HepG2 (cell line): ENCODE measurements at regions not wholly inside any gene's neighbourhood (a gene's known extent, or its start where the extent isn't known, plus 50 kb on each side); places are given as distances from the start of the nearest gene placed in this dataset.

ENCODE experiments used
- ATAC-seq: fragments of 200-7000 bp; cut with Tn5 transposase; 3 replicates; pipeline ENCODE4 v1.9.1; 2020; ENCODE audit warnings: mild to moderate bottlenecking, moderate library complexity
- BruUV-seq: library from RNA; stranded (reverse); fragments of 400-500 nt; replicated peaks from 2 replicates; lab custom pipeline; 2021; lab: Mats Ljungman, UMichigan
- CTCF ChIA-PET: fragments of 300-600 bp; formaldehyde crosslinking; extraction: SDS; loops from one replicate; lab custom pipeline; 2021; ENCODE audit warnings: low total read pairs, inconsistent platforms, low intra/inter-chr PET ratio; lab: Yijun Ruan, JAX
- POLR2A ChIA-PET: fragments of 350-600 bp; sonication (Branson Sonifier 250); formaldehyde crosslinking; loops from one replicate; lab custom pipeline; 2020; ENCODE audit warnings: antibody characterized with exemption, inconsistent platforms; lab: Yijun Ruan, JAX
- DNase-seq: peaks from one replicate; pipeline ENCODE4 v3.0.0-alpha.2; 2015; ENCODE audit warnings: low spot score
- FAIRE-seq: peaks from 3 replicates; lab custom pipeline; 2011; peaks lifted over from hg19 to GRCh38; lab: Jason Lieb, UNC
- H2AFZ ChIP-seq: one replicate; pipeline ENCODE4 v1.6.1; 2011; ENCODE audit warnings: low read length, inconsistent platforms
- H3K27ac ChIP-seq: fragments of 300-600 bp; 3 replicates; pipeline ENCODE4 v1.8.0; 2011; ENCODE audit warnings: mixed run types, mild to moderate bottlenecking, mixed read lengths, low read length, inconsistent platforms; ENCODE audit not compliant: insufficient read depth; ENCODE audit errors: extremely low read length
- H3K27me3 ChIP-seq, 2 experiments: fragments of 200-600 bp in 1 of 2; 2 replicates in 1 of 2; 3 replicates in 1 of 2; pipeline versions ENCODE4 v1.6.0 to v1.8.0; 2011; ENCODE audit warnings: low read length in 2 of 2, mild to moderate bottlenecking in 2 of 2, moderate library complexity in 2 of 2, inconsistent platforms in 1 of 2; ENCODE audit not compliant: insufficient read depth in 2 of 2, control insufficient read depth in 1 of 2
- H3K36me3 ChIP-seq, 2 experiments: fragments of 200-600 bp in 1 of 2; replicated peaks in 1 of 2; 2 replicates in 1 of 2; 3 replicates in 1 of 2; pipeline versions ENCODE4 v1.5.1 to v1.8.0; 2011; ENCODE audit warnings: low read length in 2 of 2, inconsistent platforms in 1 of 2; ENCODE audit not compliant: insufficient read depth in 2 of 2, control insufficient read depth in 1 of 2
- H3K4me1 ChIP-seq: 2 replicates; pipeline ENCODE4 v1.5.1; 2012; ENCODE audit warnings: low read length, inconsistent platforms; ENCODE audit not compliant: insufficient read depth
- H3K4me2 ChIP-seq: 2 replicates; pipeline ENCODE4 v1.6.0; 2011; ENCODE audit warnings: low read depth, low read length, inconsistent platforms
- H3K4me3 ChIP-seq, 3 experiments: fragments of 200-600 bp in 1 of 3; sonication (generic), shearing (Covaris generic) in 1 of 3; replicated peaks in 1 of 3; 2 replicates each; pipeline ENCODE4 v1.5.1; 2011 to 2016; ENCODE audit warnings: low read length in 3 of 3, inconsistent platforms in 2 of 3, low read depth in 2 of 3, mild to moderate bottlenecking in 2 of 3, control low read depth in 1 of 3, mixed read lengths in 1 of 3; ENCODE audit not compliant: insufficient read depth in 1 of 3
- H3K79me2 ChIP-seq: one replicate; pipeline ENCODE4 v1.6.1; 2011; ENCODE audit warnings: low read length, inconsistent platforms; ENCODE audit not compliant: insufficient read depth
- H3K9ac ChIP-seq: 2 replicates; pipeline ENCODE4 v1.6.0; 2011; ENCODE audit warnings: mild to moderate bottlenecking, low read depth, low read length, inconsistent platforms; ENCODE audit not compliant: insufficient read depth
- H3K9me3 ChIP-seq: 2 replicates; pipeline ENCODE4 v1.5.1; 2012; ENCODE audit warnings: mild to moderate bottlenecking, low read length
- H4K20me1 ChIP-seq: 2 replicates; pipeline ENCODE4 v1.6.0; 2011; ENCODE audit warnings: inconsistent platforms, mild to moderate bottlenecking, low read length, moderate library complexity; ENCODE audit not compliant: insufficient read depth
- BCL3 ChIP-seq: sonication (generic); formaldehyde crosslinking; IDR thresholded peaks from 2 replicates; pipeline ENCODE4 v1.5.1; 2020; ENCODE audit warnings: mild to moderate bottlenecking, missing genetic modification reagents, moderate library complexity
- CCDC6 ChIP-seq: sonication (generic); formaldehyde crosslinking; IDR thresholded peaks from 2 replicates; pipeline ENCODE4 v1.8.1; 2022; ENCODE audit warnings: mild to moderate bottlenecking, missing genetic modification reagents, moderate library complexity
- HMG20B ChIP-seq: conservative IDR thresholded peaks from 2 replicates; pipeline ENCODE4 v1.6.1; 2016; ENCODE audit warnings: missing genetic modification reagents, missing compliant biosample characterization
- RCOR2 ChIP-seq: IDR thresholded peaks from 2 replicates; pipeline ENCODE4 v1.6.1; 2016; ENCODE audit warnings: missing biosample characterization, missing genetic modification reagents
- TMF1 ChIP-seq: sonication (generic); formaldehyde crosslinking; IDR thresholded peaks from 2 replicates; pipeline ENCODE4 v1.8.1; 2022; ENCODE audit warnings: low read depth, missing genetic modification reagents
- XRCC5 ChIP-seq: fragments of 200-400 bp; formaldehyde crosslinking; optimal IDR thresholded peaks from 2 replicates; pipeline ENCODE3; 2017; ENCODE audit warnings: mild to moderate bottlenecking, low read length
- YEATS2 ChIP-seq: sonication (generic); formaldehyde crosslinking; IDR thresholded peaks from 2 replicates; pipeline ENCODE4 v1.4.0; 2020; ENCODE audit warnings: missing genetic modification reagents, borderline replicate concordance
- ZBTB39 ChIP-seq: sonication (generic); formaldehyde crosslinking; IDR thresholded peaks from 2 replicates; pipeline ENCODE4 v1.5.0; 2020; ENCODE audit warnings: missing genetic modification reagents
- ZFAT ChIP-seq: sonication (generic); formaldehyde crosslinking; conservative IDR thresholded peaks from 2 replicates; pipeline ENCODE4 v1.8.1; 2023; ENCODE audit warnings: missing genetic modification reagents, inconsistent platforms
- ZNF354B ChIP-seq: sonication (generic); formaldehyde crosslinking; IDR thresholded peaks from 2 replicates; pipeline ENCODE4 v1.8.0; 2022; ENCODE audit warnings: mild to moderate bottlenecking, missing genetic modification reagents
- ZNF576 ChIP-seq: sonication (generic); formaldehyde crosslinking; IDR thresholded peaks from 2 replicates; pipeline ENCODE4 v1.4.0; 2020; ENCODE audit warnings: mild to moderate bottlenecking, missing genetic modification reagents
- ZNF597 ChIP-seq: sonication (generic); formaldehyde crosslinking; IDR thresholded peaks from 2 replicates; pipeline ENCODE4 v1.5.0; 2020; ENCODE audit warnings: missing genetic modification reagents
- ZNF7 ChIP-seq: IDR thresholded peaks from 2 replicates; pipeline ENCODE4 v1.6.1; 2016; ENCODE audit warnings: missing biosample characterization, missing genetic modification reagents
- ZNF703 ChIP-seq: sonication (generic); formaldehyde crosslinking; IDR thresholded peaks from 2 replicates; pipeline ENCODE4 v1.5.1; 2020; ENCODE audit warnings: missing genetic modification reagents, mild to moderate bottlenecking, moderate library complexity, borderline replicate concordance
- WGBS: methylation state at CpG from one replicate; pipeline ENCODE4 v1.1.6; 2017; ENCODE audit warnings: low lambda C conversion rate; 5-methylcytosine and 5-hydroxymethylcytosine counted together
- in situ Hi-C: cut with HindIII; loops from 2 replicates; pipeline ENCODE4 v1.10.0; 2017; ENCODE audit warnings: low pct_unique_long_range_greater_than_20kb; ENCODE audit not compliant: extremely low pct_ligation_motif_present
- intact Hi-C: fragments of 100-400 bp; cut with micrococcal nuclease; formaldehyde crosslinking; loops from one replicate; pipeline ENCODE4 v1.10.0; 2022; ENCODE audit not compliant: unreplicated experiment

GRCh38 chr10:121033366-121033765, 182.2 kb downstream of the WDR11 start:
- 50% methylated on average over 3 of the region's 3 CpGs for WGBS
- CTCF ChIA-PET, result no interaction called here
- no peak for TF ChIP-seq ZBTB39 (CRISPR knock-in tag)
- TF ChIP-seq ZNF7 (CRISPR knock-in tag), result no peak
- TF ChIP-seq BCL3, result no peak
- no peak for TF ChIP-seq ZNF576 (CRISPR knock-in tag)
- TF ChIP-seq TMF1, result no peak
- TF ChIP-seq CCDC6 (CRISPR knock-in tag), result no peak
- TF ChIP-seq YEATS2, result no peak
- no peak for TF ChIP-seq RCOR2
- TF ChIP-seq ZNF354B (CRISPR knock-in tag), result no peak
- TF ChIP-seq XRCC5, result no peak
- no peak for TF ChIP-seq ZNF597 (CRISPR knock-in tag)
- TF ChIP-seq ZNF703 (CRISPR knock-in tag), result no peak
- no peak for TF ChIP-seq HMG20B (CRISPR knock-in tag)
- TF ChIP-seq ZFAT (CRISPR knock-in tag), result no peak
- TF ChIP-seq, all 625 proteins: peak for 0
- ATAC-seq (no peak), DNase-seq (no peak), FAIRE-seq (no peak)
- Histone ChIP-seq H4K20me1 (no peaks in the 10 kb centered on the region), H3K27ac (no peak overlapping the region), H2AFZ (no peak overlapping the region), H3K9me3 (no peaks in the 10 kb centered on the region), H3K4me3 (no peak overlapping the region), H3K36me3 (no peaks in the 10 kb centered on the region), H3K79me2 (no peaks in the 10 kb centered on the region), H3K27me3 (no peaks in the 10 kb centered on the region), H3K9ac (no peak overlapping the region), H3K4me2 (no peak overlapping the region), H3K4me1 (no peaks in the 10 kb centered on the region)
- in situ Hi-C loops (no loop called here), intact Hi-C loops (no loop called here)
- POLR2A ChIA-PET, result no interaction called here
- BruUV-seq, result no TSS peak
